ENCODE measurements at regions not wholly inside any gene's neighbourhood (a gene's known extent, or its start where the extent isn't known, plus 50 kb on each side); places are given as distances from the start of the nearest gene placed in this dataset.
"Not testable (repeated sequence)": the region's sequence is repeated elsewhere in the genome, so short reads cannot be mapped to it uniquely, and the experiment has no call there.

DNA sequence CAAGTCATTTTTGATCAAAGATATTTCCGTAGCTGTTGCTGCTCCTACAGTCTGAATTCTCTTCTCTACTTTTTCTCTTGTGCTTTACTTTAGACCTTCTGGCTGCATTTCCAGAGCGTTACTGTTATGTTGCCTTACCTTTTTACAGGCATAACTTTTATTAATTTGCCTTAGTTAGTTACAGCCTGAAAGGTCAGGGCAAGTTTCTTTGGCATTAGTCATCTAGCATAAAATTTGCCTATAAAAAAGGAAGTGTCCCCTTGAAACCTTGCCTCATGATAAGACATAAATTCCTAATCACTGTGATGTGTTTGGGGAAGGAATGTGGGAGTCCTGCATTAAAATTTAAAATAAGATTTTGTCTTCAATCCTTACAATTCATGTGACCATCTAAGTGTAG lies 618.5 kb downstream of the NR2F2 start:
- no peak for DNase-seq

DNA sequence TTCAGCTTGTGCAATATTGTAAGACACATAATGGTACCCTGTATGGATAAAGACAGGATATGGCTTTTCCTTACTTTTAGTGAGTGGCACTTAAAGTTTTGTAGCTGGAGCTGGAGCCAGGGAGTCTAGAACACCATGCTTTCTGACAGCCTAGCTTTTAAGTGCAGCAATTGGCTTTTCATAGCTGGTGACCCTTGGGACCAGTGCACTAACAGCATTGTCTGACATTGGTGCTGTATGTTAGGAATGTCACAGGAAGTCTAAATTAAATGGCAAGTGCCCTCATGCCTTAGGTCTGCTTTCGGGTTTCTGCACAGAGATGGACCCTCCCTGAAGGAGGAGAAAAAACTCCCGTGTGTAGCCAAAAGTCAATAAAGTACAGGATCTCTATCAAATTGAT lies 628.2 kb downstream of the NR2F2 start:
- no peak for DNase-seq

DNA sequence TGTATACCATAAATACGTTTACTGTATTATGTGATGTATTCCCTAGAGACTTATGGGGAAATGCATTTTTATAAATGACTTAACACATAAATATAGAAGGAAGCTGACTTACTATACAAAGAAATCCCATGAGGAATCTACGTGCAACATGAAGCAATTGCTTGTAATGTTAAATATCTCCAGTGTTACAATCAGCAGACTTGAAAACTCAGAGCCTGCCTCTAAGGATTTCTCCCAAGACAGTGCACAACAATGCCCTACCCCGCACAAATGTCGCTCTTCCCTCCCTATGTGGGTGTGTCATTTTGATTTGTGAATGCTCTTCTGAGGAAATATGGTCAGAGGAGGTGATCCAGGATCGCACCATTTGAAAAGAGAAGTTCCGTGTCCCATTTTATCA lies 629.0 kb downstream of the NR2F2 start:
- DNase-seq: no peak

DNA sequence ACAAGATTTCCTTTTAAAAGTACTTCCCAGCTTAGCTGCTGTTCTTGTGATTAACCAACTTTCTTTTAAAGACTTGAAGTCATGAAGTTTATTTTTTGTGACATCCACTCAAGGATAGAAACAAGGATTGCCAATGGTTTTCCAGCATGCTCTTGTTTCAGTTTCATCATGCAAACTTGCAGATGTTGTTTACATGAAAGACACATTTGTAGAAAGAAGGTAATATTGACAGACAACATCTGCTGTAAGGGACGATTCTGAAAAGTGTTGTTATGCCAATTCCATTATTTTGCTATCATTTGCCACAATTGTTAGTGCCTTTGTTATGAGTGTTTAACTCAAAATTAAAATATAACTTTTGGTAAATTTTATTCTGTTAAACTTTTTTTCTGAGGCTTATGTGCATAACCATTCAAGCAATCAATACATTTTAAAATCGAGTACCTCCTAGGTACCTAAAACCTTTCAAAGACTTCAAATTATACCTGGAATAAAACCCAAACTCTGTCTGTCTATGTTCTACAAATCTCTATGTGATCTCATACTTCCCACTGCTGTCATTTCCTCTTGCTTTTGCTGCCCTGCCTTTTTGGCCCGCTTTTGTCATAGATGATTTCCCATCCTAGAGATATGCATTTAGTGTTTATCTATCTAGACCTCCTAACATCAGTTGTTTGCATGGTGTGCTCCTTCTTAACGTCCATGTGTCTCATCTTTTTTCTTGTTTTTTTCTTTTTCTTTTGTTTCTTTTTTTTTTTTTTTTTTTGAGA lies 630.4 kb downstream of the NR2F2 start:
- DNase-seq: no peak

GRCh38 chr15:96966554-96966953 lies 636.1 kb downstream of the NR2F2 start:
- DNase-seq: no peak

DNA sequence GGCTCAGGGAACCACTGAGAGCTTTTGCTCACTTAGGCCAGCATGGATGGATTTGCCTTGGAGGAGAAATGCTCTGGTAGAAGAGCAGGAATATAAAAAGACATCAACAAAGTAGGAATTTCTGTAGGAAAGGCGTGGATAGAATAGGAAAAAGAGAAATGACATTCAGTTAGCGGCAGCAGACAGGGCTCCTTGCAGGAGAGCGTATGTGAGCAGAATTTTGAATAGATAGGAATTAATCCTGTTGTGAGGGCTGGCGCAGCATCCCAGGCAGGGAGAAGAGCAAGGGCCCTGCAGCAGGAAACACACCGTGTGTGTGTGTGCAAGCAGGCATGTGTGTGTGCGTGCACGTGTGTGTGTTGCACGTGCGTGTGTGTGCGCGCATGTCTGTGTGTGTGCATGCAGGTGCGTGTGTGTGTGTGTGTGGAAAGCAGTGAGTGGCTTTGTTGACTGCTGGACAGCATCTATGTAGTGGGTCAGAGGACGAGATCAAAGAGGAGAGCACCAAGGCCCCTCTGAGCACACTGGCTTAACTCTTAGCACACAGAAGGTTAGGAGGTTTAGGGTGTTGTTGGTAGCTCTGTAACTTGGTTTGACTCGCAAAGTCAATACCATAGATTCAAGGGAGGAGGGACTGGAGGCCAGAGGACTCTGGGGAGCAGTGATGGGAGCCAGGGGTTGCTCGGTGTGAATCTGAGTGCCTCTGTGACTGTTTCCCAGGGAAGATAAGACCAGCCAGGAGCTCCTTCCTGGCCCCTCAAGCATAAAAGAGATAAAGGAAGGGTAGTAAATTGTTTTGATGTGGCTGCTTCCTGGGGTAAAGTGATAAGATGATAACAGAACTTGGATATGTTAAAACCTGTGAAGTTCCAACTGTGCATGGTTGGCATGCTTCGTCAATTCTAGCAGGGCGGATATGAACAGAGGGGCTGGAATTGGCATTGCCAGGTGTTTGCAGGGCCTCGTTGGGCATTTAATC lies 639.5 kb downstream of the NR2F2 start:
- no peak for DNase-seq

- no peak for DNase-seq
These were observed 641.7 kb downstream of the NR2F2 start for GRCh38 chr15:96972201-96972600.

GRCh38 chr15:96974761-96975160 lies 644.3 kb downstream of the NR2F2 start:
- no peak for DNase-seq

GRCh38 chr15:96977886-96978285 lies 647.4 kb downstream of the NR2F2 start:
- DNase-seq: no peak

- no peak for DNase-seq
These were observed 648.5 kb downstream of the NR2F2 start for GRCh38 chr15:96978937-96979473.

DNA sequence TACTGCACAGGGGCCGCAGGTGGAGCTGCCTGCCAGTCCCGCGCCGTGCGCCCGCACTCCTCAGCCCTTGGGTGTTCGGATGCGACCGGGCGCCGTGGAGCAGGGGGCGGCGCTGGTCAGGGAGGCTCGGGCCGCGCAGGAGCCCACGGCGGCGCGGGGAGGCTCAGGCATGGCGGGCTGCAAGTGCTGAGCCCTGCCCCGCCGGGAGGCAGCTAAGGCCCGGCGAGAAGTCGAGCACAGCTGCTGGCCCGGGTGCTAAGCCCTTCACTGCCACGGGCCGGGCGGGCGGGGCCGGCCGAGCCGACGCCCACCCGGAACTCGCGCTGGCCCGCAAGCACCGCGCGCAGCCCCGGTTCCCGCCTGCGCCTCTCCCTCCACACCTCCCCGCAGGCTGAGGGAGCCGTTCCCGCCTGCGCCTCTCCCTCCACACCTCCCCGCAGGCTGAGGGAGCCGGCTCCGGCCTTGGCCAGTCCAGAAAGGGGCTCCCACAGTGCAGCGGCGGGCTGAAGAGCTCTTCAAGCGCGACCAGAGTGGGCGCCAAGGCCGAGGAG lies 653.7 kb downstream of the NR2F2 start:
- not testable (repeated sequence) for DNase-seq

GRCh38 chr15:96992817-96993216 lies 662.3 kb downstream of the NR2F2 start:
- no peak for DNase-seq

DNA sequence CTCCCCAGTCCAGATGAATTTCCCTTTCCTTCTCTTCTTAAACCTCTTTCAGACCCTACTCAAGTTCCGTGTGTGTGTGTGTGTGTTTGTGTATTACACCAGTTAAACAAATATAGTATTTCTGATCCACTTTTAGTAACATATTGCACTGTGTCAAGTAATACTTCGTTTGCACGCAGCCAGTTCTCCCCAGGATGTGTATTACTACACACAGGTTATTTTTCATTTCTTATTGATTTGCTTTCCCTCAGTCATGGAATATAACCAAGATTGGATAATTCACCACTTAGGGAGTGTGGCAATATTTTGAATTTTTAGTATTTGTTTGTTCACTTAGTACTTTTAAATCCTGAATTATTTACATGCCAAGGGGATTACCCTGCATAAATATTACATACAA lies 667.0 kb downstream of the NR2F2 start:
- DNase-seq: no peak

- DNase-seq: no peak
These were observed 678.5 kb downstream of the NR2F2 start for GRCh38 chr15:97009031-97009431.

- no peak for DNase-seq
These were observed 682.5 kb downstream of the NR2F2 start for GRCh38 chr15:97012986-97013385.

- DNase-seq: no peak
These were observed 683.0 kb downstream of the NR2F2 start for GRCh38 chr15:97013491-97013890.

DNA sequence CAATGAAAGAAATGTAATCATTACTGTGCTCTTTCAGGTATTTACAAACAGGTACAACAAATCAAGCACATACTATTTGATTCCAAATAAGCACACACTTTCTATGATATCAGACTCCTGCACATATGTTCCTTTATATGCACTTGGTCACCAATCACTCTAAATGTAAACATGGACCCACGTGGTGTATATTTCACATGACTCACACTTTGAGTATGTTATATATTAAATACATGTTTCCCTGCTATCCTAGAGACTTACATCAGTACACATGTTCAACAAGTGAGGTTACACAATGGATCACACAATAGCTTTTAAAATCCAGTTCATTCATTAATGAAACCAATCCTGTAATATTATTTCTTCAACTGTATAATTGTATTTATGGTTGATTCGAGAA lies 683.5 kb downstream of the NR2F2 start:
- DNase-seq: no peak

- DNase-seq: no peak
These were observed 693.0 kb downstream of the NR2F2 start for GRCh38 chr15:97023488-97023844.

DNA sequence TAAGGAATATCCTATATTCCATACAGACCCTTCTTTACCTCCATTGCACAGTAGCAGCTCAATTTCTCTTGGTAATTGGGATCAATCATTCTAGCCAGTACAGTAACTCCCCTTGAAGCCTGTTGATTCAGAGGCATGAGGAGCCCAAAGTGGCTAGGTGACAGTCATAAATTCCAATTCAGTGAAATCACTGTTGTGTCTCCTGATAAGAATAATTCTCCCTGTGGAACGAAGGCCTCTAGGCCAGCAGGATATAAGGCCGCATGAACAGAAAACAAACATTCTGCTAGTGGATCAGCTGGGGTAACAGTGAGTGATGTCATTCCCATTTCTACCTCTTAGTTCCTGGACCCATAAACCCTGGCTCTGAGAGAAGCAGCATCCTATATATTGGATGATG lies 696.3 kb downstream of the NR2F2 start:
- no peak for DNase-seq

DNA sequence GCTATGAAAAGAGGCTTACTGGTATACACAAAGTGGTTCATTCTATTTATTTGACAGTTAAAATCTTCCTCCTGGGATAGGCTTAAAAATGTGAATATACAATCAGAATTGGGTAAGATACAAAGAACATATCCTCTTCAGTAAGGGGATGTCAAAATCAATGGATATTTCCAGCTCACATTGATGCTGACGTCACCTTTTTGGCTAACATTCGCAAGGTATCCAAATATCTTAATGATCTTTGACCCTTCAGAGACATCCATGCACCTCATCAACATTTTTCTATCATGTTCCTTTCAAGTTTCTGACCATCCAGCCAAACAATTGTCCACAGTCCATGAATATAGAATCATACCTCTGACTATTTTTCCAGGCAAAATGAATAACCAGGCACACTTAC lies 697.3 kb downstream of the NR2F2 start:
- DNase-seq: no peak

GRCh38 chr15:97030251-97030650 lies 699.8 kb downstream of the NR2F2 start:
- no peak for DNase-seq

DNA sequence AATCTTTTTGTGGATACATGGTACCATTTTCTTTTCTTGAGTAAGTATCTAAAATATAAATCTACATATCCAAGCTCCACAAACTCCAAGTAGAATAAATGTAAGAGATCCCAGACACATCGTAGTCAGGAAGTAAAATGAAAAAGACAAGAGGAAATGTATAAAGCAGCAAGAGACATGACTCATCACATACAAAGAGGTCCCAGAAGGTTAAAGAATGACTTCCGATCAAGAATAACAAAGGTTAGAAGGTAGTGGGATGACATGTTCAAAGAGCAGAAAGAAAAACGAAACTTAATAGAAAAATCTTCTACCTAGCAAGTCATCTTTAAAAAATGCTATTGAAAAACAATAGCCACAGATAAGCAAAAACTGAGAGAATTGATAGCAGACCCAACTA lies 705.8 kb downstream of the NR2F2 start:
- no peak for DNase-seq

DNA sequence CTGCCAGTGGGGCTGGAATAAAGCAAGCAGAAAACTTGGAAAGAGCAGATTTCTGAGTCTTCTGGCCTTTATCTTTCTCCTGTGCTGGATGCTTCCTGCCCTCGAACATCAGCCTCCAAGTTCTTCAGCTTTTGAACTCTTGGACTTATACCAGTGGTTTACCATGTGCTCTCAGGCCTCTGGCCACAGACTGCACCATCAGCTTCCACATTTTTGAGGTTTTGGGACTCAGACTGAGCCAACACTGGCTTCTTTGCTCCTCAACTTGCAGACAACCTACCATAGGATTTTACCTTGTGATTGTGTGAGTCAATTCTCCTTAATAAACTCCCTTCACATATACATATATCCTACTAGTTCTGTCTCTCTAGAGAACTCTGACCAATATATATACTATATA lies 706.6 kb downstream of the NR2F2 start:
- no peak for DNase-seq
